GM12864 (cell line): ENCODE measurements at regions not wholly inside any gene's neighbourhood (a gene's known extent, or its start where the extent isn't known, plus 50 kb on each side); places are given as distances from the start of the nearest gene placed in this dataset.

Experiments
- DNase-seq: peaks from one replicate; pipeline ENCODE4 v3.0.0-alpha.2; 2011; ENCODE audit warnings: low read depth
- H3K4me3 ChIP-seq: 2 replicates; pipeline ENCODE4 v1.5.1; 2011; ENCODE audit warnings: mild to moderate bottlenecking, low read depth, low read length, control low read depth
- CTCF ChIP-seq: IDR thresholded peaks from 2 replicates; pipeline ENCODE4 v1.5.1; 2011; ENCODE audit warnings: low read depth, mild to moderate bottlenecking, moderate library complexity, low read length, control low read depth, inconsistent platforms; ENCODE audit errors: missing control alignments

- TF ChIP-seq CTCF: no peak
- H3K4me3 ChIP-seq: no peak overlapping the region
- no peak for DNase-seq
Measured at GRCh38 chr1:189522441-189522840, 955.2 kb downstream of the BRINP3 start.

GRCh38 chr1:189524501-189524900, 953.2 kb downstream of the BRINP3 start:
- no peak for TF ChIP-seq CTCF
- H3K4me3 ChIP-seq: no peak overlapping the region
- no peak for DNase-seq

- TF ChIP-seq CTCF: no peak
- H3K4me3 ChIP-seq: no peak overlapping the region
- DNase-seq: no peak
Measured at GRCh38 chr1:189530162-189530561, 947.5 kb downstream of the BRINP3 start.

DNA sequence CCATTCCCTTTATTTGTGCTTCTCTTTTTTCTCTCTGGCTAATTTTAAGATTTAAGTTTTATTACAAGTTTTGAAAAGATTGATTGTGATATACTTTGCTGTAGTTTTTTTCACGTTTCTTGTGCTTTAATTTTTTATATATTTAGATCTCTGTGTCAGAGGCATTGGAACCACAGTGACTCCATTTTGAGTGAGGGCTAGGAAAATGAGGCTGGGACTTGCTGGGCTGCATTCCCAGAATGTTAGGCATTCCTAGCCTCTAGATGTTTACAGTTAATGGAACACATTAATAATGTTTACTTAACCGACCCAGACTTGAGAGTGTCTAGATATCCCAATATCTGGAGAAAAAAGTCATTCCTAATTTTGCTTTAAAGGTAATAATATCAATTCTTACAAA, 939.4 kb downstream of the BRINP3 start:
- no peak overlapping the region for H3K4me3 ChIP-seq
- TF ChIP-seq CTCF: no peak
- DNase-seq: no peak

- no peak for TF ChIP-seq CTCF
- H3K4me3 ChIP-seq: no peak overlapping the region
- DNase-seq: no peak
Measured at GRCh38 chr1:189550498-189550897, 927.2 kb downstream of the BRINP3 start.

DNA sequence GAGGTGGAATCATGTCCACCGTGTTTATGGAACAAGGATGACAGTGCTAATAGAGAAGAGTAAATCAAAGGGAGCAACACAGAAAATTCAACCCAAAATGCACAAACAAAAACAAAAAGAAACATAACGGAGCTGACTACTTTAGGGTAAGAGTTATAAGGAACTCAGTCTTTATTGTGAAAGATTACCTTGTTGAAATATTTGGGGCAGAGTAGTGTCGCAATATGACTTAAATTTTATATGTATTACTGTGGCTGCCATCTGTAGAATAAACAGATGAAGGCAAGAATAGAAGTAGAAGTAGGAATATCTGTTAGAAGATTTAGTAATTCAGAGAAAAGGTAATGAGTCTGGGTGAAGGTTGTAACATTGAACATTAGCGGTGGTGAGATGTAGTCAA, 913.9 kb downstream of the BRINP3 start:
- H3K4me3 ChIP-seq: no peak overlapping the region
- DNase-seq: no peak
- TF ChIP-seq CTCF: no peak

DNA sequence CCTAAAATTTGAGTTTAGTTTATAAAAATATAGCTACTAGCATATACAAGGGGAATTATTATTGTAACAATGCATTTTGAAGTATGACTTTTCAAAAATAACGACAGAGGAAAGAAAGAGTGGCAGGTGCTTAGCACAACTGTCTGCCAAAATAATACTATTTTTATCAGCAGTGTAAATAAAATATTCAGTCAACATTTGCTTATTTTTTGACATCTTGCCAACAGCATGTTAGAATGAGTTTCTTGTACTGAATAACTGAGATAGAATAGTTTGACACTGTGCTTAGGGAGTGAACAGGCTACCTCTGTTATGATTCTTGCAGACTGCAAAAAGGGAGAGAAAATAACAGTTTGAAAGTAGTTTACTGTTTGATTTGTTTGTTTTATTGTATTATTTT, 909.8 kb downstream of the BRINP3 start:
- no peak for DNase-seq
- no peak for TF ChIP-seq CTCF
- H3K4me3 ChIP-seq: no peak overlapping the region
